Heart left ventricle (tissue), 13 donors: ENCODE measurements at regions not wholly inside any gene's neighbourhood (a gene's known extent, or its start where the extent isn't known, plus 50 kb on each side); places are given as distances from the start of the nearest gene placed in this dataset.

ENCODE experiments used
- POLR2A ChIP-seq, 2 donors: fragments of 450-650 bp; IDR thresholded peaks; one replicate each; pipeline ENCODE4 v1.6.1; 2017; ENCODE audit warnings: antibody characterized with exemption in 2 of 2, mild to moderate bottlenecking in 2 of 2, moderate library complexity in 2 of 2
- TF ChIP-seq, protein P1 (sequence below), 12 donors: fragments of 200-600 bp; sonication (generic) in 4 of 12; IDR thresholded peaks; one replicate each; pipeline versions ENCODE4 v1.5.0 to v1.8.0; 2018 to 2022; ENCODE audit warnings: antibody characterized with exemption in 12 of 12, mild to moderate bottlenecking in 5 of 12
- donor health status: ischemic (EF 13 %, LVEDD 7.1; RV severe dilation, severe dysfunction).
- donor health status: DM: no; HTN: yes; CAD: no.
- donor health status: DM: no; HTN: no; CAD: no.
- donor health status: ischemic (EF 25% LVEDD 6.9; RV normal size, moderate dysfunction).
- donor health status: ischemic (EF 25% LVEDD 5.7; RV mildly dilated, moderate dysfunction).
- donor health status: ischemic (EF 35%, LVEDD 5.7; RV mildly dilated, moderate dysfunction).
- donor health status: nonischemic (EF 11% LVEDD 7.7; RV severe dilation, severe dysfunction).
- donor health status: DM: yes; HTN: yes; CAD: no.
- donor health status: PGD.
- donor health status: ischemic (EF 29% LVEDD 5.4; RV normal size, mild dysfunction).
- donor health status: nonischemic (EF 23%, LVEDD 6.1; RV moderate dilation, normal function).

DNA sequence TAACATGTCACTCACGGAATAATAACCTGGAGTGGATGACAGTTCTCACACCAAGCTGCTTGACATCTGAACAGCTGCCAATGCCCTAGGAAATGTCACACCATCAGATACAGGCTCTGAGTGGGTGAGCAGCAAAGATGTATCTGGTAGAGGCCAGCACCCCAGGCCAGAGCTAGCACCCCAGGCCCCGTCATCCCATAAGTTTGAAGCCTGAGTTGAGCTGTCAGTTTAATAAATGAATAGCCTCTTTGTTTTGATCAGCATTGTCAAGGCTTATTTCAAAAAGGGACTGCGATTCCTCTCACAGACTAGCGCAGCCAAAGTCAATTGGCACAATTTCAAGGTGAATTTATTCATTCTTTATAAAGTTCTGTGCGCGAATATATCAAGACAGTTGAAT is 1327.1 kb downstream of the MAT2B start:
- TF ChIP-seq, protein P1, sequence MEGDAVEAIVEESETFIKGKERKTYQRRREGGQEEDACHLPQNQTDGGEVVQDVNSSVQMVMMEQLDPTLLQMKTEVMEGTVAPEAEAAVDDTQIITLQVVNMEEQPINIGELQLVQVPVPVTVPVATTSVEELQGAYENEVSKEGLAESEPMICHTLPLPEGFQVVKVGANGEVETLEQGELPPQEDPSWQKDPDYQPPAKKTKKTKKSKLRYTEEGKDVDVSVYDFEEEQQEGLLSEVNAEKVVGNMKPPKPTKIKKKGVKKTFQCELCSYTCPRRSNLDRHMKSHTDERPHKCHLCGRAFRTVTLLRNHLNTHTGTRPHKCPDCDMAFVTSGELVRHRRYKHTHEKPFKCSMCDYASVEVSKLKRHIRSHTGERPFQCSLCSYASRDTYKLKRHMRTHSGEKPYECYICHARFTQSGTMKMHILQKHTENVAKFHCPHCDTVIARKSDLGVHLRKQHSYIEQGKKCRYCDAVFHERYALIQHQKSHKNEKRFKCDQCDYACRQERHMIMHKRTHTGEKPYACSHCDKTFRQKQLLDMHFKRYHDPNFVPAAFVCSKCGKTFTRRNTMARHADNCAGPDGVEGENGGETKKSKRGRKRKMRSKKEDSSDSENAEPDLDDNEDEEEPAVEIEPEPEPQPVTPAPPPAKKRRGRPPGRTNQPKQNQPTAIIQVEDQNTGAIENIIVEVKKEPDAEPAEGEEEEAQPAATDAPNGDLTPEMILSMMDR (IDR thresholded peaks at IDR 0.05) = no peak
- no peak for TF ChIP-seq POLR2A (IDR thresholded peaks at IDR 0.05)
